ENCODE measurements at regions not wholly inside any gene's neighbourhood (a gene's known extent, or its start where the extent isn't known, plus 50 kb on each side); places are given as distances from the start of the nearest gene placed in this dataset.

DNA sequence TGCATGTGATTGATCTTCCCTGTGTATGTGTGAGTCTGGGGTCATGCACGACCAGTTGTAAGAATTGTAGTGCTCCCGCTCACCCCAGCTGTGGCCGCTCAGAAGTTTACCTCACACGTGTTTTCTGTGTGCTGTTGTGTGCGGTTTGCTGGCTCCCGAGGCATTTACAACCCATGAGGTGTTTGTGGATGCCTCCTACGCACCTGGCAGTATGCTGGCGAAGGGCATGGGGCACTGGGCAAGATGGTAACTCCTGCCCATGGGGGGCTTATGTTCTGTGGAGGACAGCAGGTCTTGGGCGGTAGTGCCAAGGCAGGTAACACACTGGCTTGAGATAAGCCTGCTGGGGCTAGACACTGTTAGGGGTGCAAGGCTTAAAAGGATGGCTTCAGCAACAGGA, 102.6 kb upstream of the HS6ST1 start:
- TF ChIP-seq, protein P1, sequence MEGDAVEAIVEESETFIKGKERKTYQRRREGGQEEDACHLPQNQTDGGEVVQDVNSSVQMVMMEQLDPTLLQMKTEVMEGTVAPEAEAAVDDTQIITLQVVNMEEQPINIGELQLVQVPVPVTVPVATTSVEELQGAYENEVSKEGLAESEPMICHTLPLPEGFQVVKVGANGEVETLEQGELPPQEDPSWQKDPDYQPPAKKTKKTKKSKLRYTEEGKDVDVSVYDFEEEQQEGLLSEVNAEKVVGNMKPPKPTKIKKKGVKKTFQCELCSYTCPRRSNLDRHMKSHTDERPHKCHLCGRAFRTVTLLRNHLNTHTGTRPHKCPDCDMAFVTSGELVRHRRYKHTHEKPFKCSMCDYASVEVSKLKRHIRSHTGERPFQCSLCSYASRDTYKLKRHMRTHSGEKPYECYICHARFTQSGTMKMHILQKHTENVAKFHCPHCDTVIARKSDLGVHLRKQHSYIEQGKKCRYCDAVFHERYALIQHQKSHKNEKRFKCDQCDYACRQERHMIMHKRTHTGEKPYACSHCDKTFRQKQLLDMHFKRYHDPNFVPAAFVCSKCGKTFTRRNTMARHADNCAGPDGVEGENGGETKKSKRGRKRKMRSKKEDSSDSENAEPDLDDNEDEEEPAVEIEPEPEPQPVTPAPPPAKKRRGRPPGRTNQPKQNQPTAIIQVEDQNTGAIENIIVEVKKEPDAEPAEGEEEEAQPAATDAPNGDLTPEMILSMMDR (IDR thresholded peaks at IDR 0.05) = no peak
- no peak for TF ChIP-seq POLR2A (IDR thresholded peaks at IDR 0.05)

Data from right lobe of liver (tissue), 4 donors.